ENCODE measurements at regions not wholly inside any gene's neighbourhood (a gene's known extent, or its start where the extent isn't known, plus 50 kb on each side); places are given as distances from the start of the nearest gene placed in this dataset.
A peak's percentile ranks its signal among the peaks of the same experiment; 100 is the strongest.

DNA sequence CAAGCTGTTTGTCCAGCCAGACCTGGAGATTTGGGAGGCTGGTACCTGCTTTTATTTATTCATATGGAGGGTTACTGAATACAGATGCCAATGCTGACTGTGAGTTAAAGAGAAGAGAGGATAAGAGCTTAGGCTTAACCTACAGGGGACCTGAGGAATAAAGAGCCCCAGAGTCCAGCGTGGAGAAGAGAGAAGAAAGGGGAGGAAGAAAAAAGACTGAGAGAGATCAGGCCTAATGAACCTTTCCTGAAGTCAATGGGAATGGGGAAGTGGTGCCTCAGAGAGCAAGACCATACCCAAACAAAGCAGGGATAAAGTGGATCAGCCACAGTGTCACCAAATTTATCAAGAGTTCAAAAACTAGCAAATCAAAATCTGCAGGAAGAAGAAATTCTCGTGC, 348.6 kb upstream of the KCNH7 start:
- Histone ChIP-seq H3K4me3 (no peak overlapping the region), H3K36me3 (replicated peaks in 1 of 2) (no peaks in the 10 kb centered on the region), H3K4me1 (replicated peaks in 1 of 2) (no peaks in the 10 kb centered on the region), H3K27me3 (no peaks in the 10 kb centered on the region), H3K27ac (no peak overlapping the region), H3K9me3 (replicated peaks in 1 of 3) (no peaks in the 10 kb centered on the region)
- DNase-seq, result no peak
- TF ChIP-seq POLR2A (IDR thresholded peaks at IDR 0.05), result no peak
- TF ChIP-seq, protein P1, sequence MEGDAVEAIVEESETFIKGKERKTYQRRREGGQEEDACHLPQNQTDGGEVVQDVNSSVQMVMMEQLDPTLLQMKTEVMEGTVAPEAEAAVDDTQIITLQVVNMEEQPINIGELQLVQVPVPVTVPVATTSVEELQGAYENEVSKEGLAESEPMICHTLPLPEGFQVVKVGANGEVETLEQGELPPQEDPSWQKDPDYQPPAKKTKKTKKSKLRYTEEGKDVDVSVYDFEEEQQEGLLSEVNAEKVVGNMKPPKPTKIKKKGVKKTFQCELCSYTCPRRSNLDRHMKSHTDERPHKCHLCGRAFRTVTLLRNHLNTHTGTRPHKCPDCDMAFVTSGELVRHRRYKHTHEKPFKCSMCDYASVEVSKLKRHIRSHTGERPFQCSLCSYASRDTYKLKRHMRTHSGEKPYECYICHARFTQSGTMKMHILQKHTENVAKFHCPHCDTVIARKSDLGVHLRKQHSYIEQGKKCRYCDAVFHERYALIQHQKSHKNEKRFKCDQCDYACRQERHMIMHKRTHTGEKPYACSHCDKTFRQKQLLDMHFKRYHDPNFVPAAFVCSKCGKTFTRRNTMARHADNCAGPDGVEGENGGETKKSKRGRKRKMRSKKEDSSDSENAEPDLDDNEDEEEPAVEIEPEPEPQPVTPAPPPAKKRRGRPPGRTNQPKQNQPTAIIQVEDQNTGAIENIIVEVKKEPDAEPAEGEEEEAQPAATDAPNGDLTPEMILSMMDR (IDR thresholded peaks at IDR 0.05), result no peak
- intact Hi-C loops (cut with DNase I), result no loop called here
- WGBS, 4 donors, result 67 to 84% (median 74%) methylated on average over 2 of the region's 2 CpGs

DNA sequence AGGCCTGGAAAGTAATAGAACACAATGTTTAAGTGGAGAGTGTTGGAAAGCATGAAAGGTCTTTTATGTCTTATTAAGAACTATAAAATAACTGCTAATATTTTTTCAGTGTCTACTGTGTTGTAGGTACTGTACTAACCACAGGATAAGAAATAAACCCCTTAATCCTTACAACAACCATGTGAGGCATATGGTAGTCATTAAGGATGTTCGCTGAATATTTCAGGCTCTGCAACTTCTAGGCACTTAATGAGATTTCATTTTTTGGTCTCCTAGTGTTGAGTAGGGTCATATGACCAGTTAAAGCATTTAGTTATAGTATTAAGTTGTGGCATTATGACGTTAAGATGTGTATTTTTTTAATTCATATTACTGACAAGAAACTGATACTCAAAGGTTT, 346.6 kb upstream of the KCNH7 start:
- H3K36me3 ChIP-seq (replicated peaks in 1 of 2), result no peaks in the 10 kb centered on the region
- no peaks in the 10 kb centered on the region for H3K4me1 ChIP-seq (replicated peaks in 1 of 2)
- WGBS, 4 donors, result 75 to 85% (median 77%) methylated on average over 2 of the region's 2 CpGs
- no peaks in the 10 kb centered on the region for H3K9me3 ChIP-seq (replicated peaks in 1 of 3)
- no peak overlapping the region for H3K27ac ChIP-seq
- no peak overlapping the region for H3K4me3 ChIP-seq
- intact Hi-C loops (cut with DNase I), result no loop called here
- no peak for TF ChIP-seq POLR2A (IDR thresholded peaks at IDR 0.05)
- TF ChIP-seq, protein P1 (IDR thresholded peaks at IDR 0.05), result no peak
- no peaks in the 10 kb centered on the region for H3K27me3 ChIP-seq
- no peak for DNase-seq

DNA sequence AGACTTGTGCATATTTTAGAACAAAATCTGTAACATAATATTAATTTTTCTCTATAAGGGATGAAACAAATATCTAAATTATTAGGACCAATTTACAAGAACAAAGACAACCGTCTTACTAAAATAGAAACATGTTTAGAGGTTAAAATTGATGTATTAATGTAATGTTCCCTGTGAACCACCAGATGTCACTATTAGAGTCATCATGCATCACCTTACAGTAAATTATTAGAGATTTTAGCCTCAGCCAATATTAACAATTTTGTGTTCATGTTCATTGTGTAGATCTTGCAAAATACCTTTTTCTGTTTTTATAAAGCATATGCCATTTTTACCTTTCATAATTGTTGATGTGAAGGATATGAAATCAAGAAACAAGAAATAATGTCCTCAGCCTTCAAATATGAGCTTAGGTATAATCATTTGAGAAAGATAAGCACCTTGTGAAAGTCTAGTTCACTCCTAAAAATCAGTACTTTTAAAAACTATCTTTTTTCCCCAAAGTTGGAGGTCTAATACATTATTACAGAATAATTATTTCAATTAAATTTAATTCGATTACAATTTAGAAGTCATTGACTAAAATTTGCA, 344.3 kb upstream of the KCNH7 start:
- no peak for TF ChIP-seq POLR2A (IDR thresholded peaks at IDR 0.05)
- TF ChIP-seq, protein P1 (IDR thresholded peaks at IDR 0.05), result peak; percentile 33 to 63 (median 42)
- no peaks in the 10 kb centered on the region for H3K9me3 ChIP-seq (replicated peaks in 1 of 3)
- intact Hi-C loops (cut with DNase I), result loop anchor here in 1 of 2 donors (5.0 kb wide), 1 partner anchor 879 kb away; no protein-coding TSS in a partner anchor
- no peaks in the 10 kb centered on the region for H3K36me3 ChIP-seq (replicated peaks in 1 of 2)
- H3K27ac ChIP-seq, result no peak overlapping the region
- no peak overlapping the region for H3K4me3 ChIP-seq
- DNase-seq, result no peak
- no peaks in the 10 kb centered on the region for H3K4me1 ChIP-seq (replicated peaks in 1 of 2)
- WGBS, 4 donors, result 44 to 55% (median 50%) methylated on average over 2 of the region's 2 CpGs
- no peaks in the 10 kb centered on the region for H3K27me3 ChIP-seq

DNA sequence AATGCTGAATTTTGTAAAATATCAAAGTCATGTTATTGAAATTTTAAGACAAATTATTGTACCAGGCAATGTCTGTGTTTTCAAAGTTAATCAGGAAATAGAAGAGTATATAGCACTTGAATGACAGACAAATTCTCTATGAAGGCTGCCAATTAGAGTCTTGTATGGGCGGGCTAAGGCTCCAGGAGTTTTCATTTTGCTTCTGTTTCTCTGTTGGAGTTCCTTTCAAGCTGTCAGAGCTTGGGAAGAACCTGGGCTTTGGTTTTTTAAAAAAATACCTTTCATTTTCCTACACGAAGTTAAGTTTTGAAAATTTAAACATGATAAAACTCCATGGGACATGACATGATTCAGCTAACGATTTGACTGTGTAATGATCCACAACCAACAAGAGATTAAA, 339.0 kb upstream of the KCNH7 start:
- no peak overlapping the region for H3K27ac ChIP-seq
- H3K4me1 ChIP-seq (replicated peaks in 1 of 2), result no peaks in the 10 kb centered on the region
- intact Hi-C loops (cut with DNase I), result no loop called here
- H3K36me3 ChIP-seq (replicated peaks in 1 of 2), result no peaks in the 10 kb centered on the region
- WGBS, 4 donors, result 66 to 78% (median 72%) methylated on average over 3 of the region's 3 CpGs
- TF ChIP-seq, protein P1 (IDR thresholded peaks at IDR 0.05), result no peak
- no peak for DNase-seq
- H3K27me3 ChIP-seq, result no peaks in the 10 kb centered on the region
- no peaks in the 10 kb centered on the region for H3K9me3 ChIP-seq (replicated peaks in 1 of 3)
- H3K4me3 ChIP-seq, result no peak overlapping the region
